ENCODE measurements at regions not wholly inside any gene's neighbourhood (a gene's known extent, or its start where the extent isn't known, plus 50 kb on each side); places are given as distances from the start of the nearest gene placed in this dataset.

- no peak for TF ChIP-seq CTCF (IDR thresholded peaks at IDR 0.05)
- TF ChIP-seq POLR2AphosphoS5 (IDR thresholded peaks at IDR 0.05) = no peak
Observed at GRCh38 chr14:30337456-30337855, 221.5 kb upstream of the G2E3 start.

Data from stomach (tissue), 4 donors.